Stimulated activated CD4-positive, alpha-beta T cell treated with anti-CD3 and anti-CD28 coated beads, TNF-alpha, amount 100 ng/mL, for 48 hours (primary cell): ENCODE measurements at regions not wholly inside any gene's neighbourhood (a gene's known extent, or its start where the extent isn't known, plus 50 kb on each side); places are given as distances from the start of the nearest gene placed in this dataset.
"Not testable (repeated sequence)": the region's sequence is repeated elsewhere in the genome, so short reads cannot be mapped to it uniquely, and the experiment has no call there.

Experiments
- DNase-seq, 3 donors: peaks; one replicate each; pipeline ENCODE4 v3.0.0-alpha.2; 2020; ENCODE audit warnings: low read depth in 3 of 3

DNA sequence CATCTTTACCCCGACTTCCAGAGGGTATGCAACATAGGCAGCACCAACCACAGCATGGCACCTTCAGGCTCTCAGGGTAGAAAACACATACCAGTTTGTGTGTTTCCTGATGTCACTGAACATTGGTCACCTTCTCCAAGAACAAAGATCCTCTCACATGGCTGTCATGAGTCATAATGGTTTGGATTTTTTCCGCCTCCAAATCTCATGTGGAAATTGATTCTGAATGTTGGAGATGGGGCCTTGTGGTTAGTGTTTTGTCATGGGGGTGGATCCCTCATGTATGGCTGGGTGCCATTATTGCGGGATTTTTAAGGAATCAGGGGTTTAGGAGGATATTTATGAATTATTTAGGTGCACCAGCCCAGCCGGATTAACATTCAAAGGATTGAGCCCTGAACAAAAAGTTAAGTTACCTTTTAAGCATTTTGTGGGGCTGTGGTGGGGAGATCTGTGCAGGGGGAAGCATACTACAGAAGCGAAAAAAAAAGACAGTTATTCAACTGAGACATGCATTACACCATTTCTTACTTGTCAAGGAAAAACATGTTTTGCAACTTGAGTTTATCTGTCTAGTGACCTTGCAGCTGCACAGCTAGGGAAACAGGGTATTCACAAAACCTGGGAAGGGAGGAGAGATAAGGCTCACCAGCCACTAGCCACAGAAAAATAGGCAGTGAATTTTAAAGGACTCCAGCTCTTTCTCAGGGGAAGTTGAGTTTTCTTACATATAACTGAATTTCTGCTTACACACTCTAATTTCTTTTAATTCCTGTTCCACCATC is 774.1 kb upstream of the AUTS2 start:
- no peak for DNase-seq

DNA sequence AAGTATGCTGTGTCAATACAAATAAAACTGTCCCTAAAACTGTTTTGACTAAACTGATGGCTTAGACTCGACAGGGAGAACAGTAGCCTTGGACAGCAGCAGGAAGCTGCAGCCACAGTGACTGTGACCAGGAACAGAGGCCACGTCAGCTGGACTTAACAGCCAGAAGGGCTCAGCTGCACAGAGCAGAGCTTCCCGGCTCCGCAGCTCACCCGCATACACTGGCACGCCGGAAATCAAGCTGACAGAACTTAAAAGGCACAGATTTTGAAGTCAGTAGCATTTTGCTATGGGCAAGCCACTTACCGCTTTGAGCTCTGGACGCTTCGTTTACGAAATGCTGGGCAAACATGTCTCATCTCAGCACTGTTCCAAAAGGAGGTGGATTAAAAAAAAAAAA is 769.7 kb upstream of the AUTS2 start:
- DNase-seq = no peak

DNA sequence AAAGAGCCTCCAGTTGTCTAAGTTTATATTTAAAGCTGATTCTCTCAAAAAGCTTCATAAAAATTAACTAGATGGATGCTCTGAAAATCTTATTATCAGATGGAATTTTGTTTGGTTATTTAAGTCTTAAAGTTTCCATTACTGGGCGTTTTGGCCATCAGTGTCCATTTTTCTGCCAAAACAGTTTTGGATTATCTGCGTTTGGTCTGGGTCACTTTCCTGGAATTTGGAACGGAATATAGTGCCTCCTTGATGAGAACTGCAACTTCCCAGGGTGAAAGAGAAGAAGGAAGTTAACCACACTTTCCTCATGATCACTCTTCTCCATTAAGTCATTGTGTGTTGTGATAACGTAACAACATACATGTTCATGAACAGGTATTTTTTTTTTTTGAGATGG is 764.9 kb upstream of the AUTS2 start:
- no peak for DNase-seq

DNA sequence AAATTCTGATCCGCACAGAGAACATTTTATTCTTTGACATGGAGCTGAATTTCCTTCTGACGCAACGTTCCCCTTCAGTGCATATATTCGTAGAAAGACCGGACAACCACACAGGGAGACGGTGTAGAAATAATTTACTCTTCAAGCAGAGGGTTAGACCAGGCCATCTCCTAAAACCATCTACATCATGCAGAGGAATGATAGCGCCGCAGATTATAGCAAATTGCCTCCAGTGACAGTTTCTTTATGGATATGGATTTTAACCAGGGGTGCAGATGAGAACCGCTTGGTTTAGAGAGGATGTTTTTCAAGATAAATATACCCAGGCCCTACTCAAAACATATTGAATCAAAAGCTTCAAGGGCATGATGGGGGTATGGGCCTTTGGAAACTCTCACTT is 759.3 kb upstream of the AUTS2 start:
- DNase-seq = no peak

DNA sequence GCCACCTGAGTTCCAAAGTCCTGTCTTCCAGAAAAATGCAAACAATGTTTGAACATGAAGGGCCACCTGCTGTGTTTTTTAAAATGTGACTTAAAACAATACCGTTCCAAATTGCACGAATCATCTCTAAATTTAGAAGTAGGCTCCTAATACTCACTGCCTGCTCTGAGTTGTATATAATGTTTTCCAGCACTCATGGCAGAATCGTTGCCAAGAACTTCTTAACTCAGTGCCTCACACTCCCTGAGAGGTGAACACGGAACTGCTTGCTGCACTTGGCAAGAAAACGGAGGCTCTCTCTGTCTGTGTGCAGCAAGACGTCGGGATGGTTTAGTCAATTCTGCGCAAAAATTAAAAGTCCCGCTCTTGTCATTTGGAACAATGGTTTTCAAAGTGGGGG is 757.3 kb upstream of the AUTS2 start:
- no peak for DNase-seq

DNA sequence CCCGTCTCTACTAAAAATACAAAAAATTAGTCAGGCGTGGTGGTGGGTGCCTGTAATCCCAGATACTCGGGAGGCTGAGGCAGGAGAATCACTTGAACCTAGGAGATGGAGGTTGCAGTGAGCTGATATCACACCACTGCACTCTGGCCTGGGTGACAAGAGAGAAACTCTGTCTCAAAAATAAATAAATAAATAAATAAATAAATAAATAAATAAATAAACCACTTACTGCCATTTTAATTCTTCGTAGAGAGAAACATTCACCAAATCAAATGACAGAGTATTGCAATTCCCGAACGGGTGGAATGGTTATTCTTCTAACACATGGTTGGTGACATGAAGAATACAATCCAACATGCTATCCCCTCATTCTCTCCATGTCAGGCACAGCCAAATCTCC is 754.3 kb upstream of the AUTS2 start:
- not testable (repeated sequence) for DNase-seq

DNA sequence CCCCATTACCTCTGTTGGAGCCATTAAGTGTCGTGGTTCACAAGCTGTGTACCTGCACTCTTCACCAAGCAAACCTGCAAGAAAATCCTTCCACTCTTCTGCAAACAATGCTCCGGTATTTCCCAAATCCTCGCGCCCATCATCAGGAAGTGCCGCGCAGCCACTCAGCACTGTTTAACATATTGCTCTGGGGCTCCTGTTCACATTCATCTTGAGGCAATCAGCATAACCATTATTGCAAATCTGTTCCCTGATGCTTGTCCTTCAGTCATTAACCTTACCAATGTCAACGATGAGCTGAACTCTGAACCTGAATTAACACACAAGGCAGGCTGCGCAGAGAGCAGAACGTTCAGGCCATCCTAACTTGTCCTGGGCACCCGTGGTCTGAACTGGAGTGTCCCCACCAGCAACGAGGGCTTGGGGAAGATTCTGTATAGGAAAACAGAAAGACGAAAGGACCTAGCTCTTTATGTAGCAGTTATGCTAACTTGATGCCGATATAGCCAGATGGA is 751.4 kb upstream of the AUTS2 start:
- DNase-seq = no peak

DNA sequence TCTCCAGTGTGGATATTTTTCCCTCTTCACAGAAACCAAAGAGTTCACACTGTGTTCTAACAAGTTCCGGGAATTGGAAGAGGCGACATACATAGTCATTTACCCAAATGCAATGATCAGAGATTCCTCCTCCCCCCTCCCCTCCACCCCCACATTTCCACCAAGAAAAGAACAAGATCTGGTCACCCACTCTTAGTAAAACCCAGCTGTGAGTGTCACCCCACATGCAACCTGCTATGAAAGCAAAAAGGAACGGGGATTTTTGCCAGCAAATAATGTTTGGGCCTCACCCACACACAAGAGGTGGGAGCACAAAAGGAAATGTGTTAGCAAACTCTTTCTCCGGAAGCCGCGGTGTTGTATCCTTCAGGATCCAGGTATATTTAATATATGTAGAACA is 745.0 kb upstream of the AUTS2 start:
- DNase-seq = no peak

DNA sequence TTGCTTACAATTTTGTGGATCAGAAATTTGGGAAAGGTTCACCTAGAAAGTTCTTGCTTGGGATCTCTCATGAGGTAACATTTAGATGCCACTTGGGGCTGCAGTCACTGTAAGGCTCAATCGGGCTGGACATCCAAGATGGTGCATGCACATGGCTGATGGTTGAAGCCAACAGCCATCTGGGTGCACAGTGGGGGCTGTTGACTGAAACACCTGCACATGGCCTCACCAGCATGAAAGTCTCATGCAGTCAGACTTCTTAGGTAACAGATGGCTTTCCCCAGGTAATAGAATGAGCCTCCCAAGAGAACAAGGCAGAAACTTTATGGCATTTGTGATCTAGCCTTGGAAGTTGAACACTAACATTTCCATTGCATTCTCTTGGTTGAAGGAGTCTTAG is 740.7 kb upstream of the AUTS2 start:
- no peak for DNase-seq

DNA sequence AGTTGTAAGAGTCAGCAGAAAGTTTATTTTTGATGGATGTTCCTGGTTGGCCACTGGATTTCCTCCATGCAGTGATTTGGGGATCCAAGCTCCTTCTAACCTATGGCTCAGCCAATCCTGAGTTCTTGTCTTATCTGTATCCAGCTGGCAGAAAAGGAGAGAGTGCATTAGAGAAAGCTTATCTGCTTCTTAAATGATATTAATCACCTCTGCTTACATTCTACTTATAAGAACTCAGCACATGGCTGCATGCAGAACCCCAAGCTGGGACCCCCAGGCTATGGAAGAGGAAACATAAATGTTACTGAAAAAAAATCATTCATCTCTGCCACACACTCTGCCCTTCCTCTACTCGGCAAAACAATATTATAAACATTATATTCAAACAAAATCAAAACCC is 739.8 kb upstream of the AUTS2 start:
- no peak for DNase-seq

DNA sequence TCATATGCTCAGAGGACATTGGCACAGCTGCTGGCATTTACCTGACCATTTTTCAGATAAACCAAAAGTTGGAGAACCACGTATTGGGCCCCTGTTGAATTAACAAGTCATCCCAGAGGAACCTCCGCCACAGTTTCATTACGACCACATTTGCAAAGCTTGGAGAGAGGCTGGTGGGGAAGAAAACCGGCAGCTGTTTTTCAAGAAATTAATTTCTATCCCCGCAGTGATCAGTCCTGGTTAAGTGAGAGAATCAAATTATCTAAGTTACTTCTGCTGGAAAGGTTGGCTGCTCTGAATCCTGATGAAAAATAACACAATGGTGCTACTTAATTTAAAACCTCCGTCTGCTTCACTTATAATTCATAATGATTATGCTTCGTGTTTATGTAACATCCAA is 737.1 kb upstream of the AUTS2 start:
- DNase-seq = no peak

DNA sequence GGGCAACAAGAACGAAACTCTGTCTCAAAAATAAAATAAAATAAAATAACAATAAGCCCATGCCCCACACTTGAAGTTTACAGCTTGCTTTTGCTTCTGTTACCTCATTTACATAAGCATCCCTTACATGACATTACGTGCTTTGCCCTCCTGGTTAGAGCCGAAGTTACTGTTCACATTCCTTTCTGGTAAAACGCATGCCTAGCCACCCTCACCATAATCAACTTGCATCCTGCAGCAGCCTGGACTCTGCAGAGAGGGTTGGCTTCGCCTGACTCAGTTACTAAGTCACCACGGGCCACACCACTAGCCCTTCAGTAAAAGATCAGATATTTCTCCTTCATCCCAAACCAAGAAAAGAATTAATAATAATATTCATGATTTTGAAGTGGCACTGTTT is 736.0 kb upstream of the AUTS2 start:
- no peak for DNase-seq

DNA sequence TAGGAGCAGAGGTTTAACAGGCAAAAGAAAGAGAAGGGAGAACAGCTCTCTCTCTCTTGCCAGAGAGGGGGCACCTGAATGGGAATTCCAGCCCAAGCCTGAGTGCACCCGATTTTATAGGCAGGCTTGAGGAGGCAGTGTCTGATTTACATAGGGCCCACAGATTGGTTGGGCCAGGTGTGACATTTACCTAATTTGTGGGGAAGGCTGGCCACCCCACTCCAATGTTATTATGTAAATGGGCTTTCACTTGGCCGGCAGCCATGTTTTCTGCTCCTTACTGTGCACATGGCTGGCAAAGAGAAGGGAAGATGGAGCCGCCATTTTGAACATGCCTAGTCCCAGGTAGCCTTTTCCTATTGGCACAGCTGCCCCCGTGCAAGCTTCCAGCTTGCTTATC is 735.5 kb upstream of the AUTS2 start:
- no peak for DNase-seq

DNA sequence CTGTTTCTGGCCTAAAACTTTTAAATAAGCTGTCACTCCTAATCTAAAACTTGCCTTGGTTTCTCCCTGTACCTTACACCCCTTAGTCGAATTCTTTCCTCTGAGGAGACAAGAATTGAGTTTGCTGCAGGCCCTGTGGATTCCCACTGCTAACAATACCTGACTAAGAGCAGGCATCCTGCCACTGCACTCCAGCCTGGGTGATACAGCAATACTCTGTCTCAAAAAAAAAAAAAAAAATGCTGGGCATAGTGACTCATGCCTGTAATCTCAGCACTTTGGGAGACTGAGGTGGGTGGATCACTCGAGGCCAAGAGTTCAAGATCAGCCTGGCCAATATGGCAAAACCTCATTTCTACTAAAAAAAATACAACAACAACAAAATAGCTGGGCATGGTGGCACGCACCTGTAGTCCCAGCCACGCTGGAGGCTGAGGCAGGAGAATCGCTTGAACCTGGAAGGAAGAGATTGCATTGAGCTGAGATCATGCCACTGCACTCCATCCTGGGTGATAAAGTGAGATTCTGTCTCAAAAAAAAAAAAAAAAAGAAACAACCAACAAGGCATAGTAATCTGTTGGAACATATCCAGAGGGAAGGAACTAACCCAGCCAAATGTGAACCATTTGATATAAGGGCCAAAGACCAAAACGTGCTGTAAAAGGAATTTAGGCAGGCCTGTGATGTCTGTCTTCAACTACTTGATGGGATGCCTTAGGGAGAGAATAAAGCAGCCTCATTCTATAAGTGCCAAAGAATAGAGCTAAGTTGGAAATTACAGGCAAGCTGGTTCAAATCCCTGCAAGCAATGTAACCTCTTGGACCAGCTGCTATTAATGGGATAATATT is 732.7 kb upstream of the AUTS2 start:
- no peak for DNase-seq

DNA sequence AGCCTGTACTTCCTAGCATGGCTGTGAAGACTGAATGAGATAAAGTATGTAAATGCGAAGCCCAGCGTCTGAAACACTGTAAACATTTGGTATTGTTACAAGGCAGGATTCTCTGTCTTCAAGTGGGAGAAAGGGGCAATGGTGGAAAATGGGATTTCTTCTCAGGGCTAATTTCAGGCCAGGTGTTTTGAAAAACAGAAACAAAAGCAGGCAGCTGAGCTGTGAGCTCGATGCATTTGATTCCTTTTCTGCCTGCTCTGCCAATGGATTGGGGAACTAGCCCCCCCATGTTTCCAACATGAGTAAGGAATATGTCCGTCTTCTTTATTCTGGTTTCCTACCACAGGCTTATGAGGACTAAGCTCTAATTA is 732.1 kb upstream of the AUTS2 start:
- DNase-seq = no peak

DNA sequence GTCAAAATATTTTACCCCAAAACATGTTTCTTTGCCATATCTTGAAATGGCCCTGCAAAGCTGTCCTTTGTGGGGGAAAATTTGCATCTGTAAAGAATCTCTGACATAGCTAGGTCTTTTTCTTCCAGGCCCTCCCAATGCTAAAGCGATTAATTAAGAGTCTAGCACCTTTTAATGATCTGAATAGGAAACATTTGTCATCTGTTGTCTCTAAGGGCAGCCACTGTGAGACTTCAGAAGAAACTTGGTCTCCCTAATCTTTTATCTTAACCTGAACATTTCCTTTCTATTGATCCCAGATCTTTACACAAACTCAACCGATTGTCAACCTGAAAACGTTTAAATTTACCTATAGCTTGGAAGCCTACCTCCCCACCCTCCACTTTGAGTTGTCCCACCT is 731.6 kb upstream of the AUTS2 start:
- not testable (repeated sequence) for DNase-seq

DNA sequence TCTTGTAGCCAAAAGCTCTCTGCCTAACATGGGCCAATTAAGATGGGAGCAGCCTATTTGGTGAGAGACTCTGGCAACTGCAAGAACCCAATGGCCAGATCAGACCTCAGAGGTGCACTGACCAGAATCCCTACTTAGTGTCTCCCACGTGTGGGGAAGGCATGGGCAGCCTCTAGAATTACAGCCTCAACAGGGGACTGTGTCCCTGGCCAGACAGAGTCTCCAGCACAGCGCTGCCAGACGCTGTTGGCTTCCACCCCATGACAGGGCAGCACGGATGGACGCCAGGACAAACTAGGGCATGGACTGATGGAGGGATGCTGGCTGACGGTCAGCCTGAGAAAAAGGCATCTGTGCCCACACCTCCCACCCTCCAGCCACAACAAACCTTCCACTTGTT is 729.3 kb upstream of the AUTS2 start:
- DNase-seq = no peak

DNA sequence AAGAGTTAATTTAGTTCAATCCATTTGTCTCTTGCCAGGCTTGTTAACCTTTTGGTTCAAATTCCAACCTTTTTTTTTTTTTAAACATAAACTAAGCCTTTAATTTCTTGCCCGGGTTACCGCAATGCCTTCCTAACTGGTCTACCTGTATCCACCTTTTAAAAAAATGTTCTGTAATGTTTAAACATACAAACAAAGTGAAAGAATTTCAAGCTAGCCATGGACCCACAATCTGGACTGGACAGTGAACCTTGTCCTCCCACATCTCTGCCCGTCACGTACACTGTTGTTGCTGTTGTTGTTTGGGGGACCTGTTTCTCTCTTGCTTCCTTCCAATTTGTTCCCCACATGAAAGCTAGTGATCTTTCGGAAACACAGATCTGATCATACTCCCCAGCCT is 724.7 kb upstream of the AUTS2 start:
- no peak for DNase-seq

DNA sequence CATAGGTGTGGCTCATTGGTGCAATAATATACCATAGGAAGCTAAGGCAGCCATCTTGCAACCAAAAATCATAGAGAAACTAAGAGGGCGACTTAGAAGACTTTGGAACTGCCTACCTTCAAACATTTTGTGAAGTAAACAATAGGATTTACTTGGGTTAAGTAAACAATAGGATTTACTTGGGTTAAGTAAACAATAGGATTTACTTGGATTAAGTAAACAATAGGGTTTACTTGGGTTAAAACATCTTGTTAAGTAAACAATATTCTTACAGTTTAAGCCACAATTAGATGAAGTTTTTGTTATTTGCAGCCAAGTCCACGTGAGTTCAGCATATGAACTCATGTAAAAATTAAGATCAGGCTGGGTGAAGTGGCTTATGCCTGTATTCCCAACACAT is 722.4 kb upstream of the AUTS2 start:
- no peak for DNase-seq

DNA sequence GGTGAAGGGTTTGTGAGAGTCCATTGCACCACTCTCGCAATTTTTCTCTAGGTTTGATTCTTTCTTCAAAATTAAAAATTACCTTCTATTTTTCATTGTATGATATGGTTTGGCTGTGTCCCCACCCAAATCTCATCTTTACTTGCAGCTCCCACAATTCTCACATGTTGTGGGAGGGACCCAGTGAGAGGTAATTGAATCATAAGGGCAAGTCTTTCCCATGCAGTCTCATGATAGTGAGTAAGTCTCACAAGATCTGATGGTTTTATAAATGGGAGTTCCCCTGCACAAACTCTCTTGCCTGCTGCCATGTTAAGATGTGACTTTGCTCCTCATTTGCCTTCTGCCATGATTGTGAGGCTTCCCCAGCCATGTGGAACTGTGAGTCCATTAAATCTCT is 711.2 kb upstream of the AUTS2 start:
- DNase-seq = not testable (repeated sequence)

DNA sequence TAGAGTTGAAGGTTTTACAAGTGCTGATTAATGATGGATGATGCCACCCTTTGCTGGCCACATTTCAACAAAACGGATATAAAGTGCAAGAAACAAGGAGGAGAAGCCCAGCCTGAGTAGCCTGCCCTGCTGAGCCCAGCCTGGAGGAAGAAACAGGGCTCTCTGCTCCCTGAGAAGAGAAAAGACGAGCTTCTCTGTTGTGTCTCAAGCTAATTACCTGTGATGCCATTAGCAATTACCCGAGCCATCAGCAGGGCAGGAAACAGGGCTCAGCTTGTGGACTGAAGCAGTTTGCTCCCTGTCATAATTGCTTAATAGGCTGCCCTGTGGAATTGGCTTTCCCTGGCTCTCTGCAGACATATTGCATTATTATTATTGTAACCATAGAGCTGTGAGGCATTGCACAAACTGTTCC is 709.3 kb upstream of the AUTS2 start:
- no peak for DNase-seq

DNA sequence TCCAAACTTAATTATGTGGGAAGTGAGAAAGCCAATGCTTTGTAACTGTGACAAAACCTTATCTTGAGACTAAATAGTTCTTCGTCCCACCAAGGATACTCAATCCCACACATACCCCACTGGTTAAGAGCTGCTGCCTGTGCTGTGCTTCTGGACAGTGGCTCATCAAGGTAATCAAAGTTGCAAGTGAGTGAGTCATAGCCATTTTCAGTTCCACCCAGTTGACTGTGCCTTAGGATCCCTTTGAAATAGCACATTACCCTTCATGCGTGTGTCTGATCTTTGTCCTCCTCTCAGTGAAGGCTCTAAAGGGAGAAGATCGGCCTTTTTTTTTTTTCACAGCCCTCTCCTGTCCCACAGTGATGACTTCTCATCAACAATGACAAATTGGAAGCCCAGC is 706.0 kb upstream of the AUTS2 start:
- no peak for DNase-seq

DNA sequence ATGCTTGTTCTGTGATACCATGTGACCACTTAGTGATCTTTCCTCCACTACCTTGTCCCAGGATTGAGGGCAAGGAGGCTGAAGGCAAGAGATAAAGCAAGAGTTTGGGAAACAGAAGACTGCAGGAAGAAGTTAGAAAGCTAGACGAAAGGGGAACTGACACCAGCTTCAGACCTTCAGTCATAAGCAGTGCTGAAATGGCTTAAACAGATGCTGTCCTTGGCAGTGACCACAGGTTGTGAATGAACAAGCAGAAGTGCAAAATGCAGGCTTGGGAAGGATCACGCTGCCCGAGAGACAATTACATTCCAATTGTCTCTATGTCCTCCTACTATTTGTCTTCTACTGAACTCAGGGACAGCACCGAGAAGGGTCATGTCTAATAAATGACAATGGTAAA is 704.9 kb upstream of the AUTS2 start:
- DNase-seq = no peak
